ENCODE measurements at regions not wholly inside any gene's neighbourhood (a gene's known extent, or its start where the extent isn't known, plus 50 kb on each side); places are given as distances from the start of the nearest gene placed in this dataset.
"Not testable (repeated sequence)": the region's sequence is repeated elsewhere in the genome, so short reads cannot be mapped to it uniquely, and the experiment has no call there.

GRCh38 chr2:87542599-87543174 lies 205.2 kb upstream of the PLGLB2 start:
- DNase-seq (ENCODE audit: low read depth) = not testable (repeated sequence)

DNA sequence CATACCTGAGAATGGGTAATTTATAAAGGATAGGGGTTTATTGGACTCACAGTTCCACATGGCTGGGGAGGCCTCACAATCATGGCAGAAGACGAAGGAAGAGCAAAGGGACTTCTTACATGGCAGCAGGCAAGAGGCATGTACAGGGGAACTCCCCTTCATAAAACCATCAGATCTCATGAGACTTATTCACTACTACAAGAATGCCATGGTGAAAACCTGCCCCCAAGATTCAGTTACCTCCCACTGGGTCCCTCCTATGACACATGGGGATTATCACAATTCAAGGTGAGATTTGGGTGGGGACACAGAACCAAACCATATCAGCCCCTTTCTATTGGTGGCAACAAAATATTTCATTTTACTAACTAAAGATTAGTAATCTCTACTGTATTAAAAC lies 204.1 kb upstream of the PLGLB2 start:
- DNase-seq (ENCODE audit: low read depth) = not testable (repeated sequence)

DNA sequence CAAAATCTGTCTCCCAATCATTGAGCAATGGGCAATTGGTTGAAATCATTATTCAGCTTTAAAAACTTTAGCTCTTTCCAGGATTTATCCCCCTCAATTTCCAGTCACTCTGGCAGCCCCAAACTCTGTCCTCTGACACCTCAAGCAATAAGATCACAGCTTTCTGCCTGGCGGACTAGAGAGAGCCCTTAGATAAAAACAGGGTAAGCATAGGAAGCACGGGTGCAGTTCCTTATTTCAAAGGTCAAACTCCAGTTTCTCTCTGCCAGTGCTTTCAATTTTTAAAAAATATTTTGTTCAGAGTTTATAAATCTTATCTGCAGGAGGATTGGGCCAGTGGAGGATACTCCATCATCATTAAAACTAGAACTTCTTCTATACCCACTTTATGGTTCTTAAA lies 200.8 kb upstream of the PLGLB2 start:
- DNase-seq (ENCODE audit: low read depth) = not testable (repeated sequence)

DNA sequence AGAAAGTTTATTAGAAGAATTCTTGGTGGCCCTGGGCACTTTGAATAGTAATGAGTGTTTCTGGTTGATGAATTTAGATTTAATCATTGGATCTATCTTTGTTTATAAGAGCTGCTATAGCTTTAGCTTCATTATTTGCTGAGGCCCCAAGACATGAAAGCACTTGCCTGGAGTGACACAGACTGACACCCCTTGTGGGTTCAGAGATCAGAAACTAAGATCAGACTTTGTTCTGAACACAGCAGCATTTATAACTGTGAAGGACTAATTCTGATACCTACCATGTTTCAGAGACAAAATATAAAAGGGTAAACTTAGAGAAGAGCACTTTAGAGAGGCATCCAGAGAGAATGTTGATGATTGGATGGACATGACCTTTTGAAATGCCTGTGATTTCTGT lies 199.9 kb upstream of the PLGLB2 start:
- DNase-seq (ENCODE audit: low read depth) = not testable (repeated sequence)

GRCh38 chr2:87548681-87549536 lies 199.0 kb upstream of the PLGLB2 start:
- DNase-seq (ENCODE audit: low read depth) = not testable (repeated sequence)

GRCh38 chr2:87549561-87550202 lies 198.2 kb upstream of the PLGLB2 start:
- DNase-seq (ENCODE audit: low read depth) = not testable (repeated sequence)

DNA sequence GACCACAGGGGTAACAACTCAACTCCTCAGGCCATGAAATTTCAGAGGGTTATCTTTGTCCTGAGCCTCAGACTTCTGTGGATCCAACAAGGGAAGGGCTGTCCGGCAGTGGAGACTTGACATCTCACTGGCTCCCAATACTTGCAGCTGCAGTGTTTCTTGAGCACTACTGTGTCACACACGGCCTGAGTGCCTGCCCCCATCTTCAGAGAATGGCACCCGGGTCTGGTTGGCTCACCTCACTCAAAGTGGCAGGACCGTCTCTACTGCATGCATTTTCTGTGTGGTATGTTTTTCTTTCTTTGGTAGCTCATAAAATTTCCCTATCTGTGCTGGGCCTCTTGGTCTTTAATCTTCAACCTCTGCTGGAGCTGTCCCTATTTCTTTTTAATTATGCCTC lies 193.2 kb upstream of the PLGLB2 start:
- DNase-seq (ENCODE audit: low read depth) = not testable (repeated sequence)

- not testable (repeated sequence) for DNase-seq (ENCODE audit: low read depth)
Measured at GRCh38 chr2:87555082-87555481, 192.8 kb upstream of the PLGLB2 start.

DNA sequence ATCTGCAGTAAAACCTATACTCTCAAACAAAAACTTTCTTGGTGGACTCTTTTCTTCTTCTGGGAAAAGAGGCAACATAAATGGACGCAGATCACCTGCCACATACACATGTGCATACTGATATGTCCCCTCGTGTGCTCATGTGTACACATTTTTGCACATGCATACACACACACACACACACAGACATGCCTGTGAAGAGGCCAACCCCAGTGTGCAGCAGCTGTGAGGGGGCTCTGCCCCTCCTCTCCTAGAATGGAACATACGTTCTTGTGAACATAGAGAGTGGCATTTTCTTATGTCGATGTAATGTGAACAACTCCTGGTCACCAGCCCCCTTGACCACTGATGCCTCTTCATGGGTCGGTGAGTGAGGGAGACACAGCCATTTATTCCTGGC lies 188.9 kb upstream of the PLGLB2 start:
- DNase-seq (ENCODE audit: low read depth) = not testable (repeated sequence)

GRCh38 chr2:87559735-87560134 lies 188.2 kb upstream of the PLGLB2 start:
- not testable (repeated sequence) for DNase-seq (ENCODE audit: low read depth)

GRCh38 chr2:87565116-87565515 lies 182.8 kb upstream of the PLGLB2 start:
- DNase-seq (ENCODE audit: low read depth) = not testable (repeated sequence)

GRCh38 chr2:87566531-87566930 lies 181.4 kb upstream of the PLGLB2 start:
- not testable (repeated sequence) for DNase-seq (ENCODE audit: low read depth)

DNA sequence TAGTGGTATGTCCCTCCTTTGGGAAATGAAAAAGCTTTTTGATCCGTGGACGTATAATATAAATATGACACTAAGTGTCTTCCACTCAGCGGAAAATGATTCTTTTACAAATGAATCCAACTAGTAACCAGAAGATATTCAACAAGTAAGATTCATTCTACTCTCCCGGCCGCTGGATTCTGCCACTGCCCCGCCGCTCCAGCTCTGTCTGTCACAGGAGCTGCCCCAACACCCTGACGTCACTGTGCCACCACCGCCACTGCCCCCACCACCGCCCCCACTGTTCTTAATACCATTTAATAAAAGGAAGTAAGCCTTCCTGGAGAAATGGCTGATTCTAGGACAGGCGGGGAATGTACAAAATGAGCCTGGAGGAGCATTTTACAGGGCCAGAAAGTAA lies 180.8 kb upstream of the PLGLB2 start:
- not testable (repeated sequence) for DNase-seq (ENCODE audit: low read depth)

GRCh38 chr2:87567912-87568311 lies 180.0 kb upstream of the PLGLB2 start:
- not testable (repeated sequence) for DNase-seq (ENCODE audit: low read depth)

DNA sequence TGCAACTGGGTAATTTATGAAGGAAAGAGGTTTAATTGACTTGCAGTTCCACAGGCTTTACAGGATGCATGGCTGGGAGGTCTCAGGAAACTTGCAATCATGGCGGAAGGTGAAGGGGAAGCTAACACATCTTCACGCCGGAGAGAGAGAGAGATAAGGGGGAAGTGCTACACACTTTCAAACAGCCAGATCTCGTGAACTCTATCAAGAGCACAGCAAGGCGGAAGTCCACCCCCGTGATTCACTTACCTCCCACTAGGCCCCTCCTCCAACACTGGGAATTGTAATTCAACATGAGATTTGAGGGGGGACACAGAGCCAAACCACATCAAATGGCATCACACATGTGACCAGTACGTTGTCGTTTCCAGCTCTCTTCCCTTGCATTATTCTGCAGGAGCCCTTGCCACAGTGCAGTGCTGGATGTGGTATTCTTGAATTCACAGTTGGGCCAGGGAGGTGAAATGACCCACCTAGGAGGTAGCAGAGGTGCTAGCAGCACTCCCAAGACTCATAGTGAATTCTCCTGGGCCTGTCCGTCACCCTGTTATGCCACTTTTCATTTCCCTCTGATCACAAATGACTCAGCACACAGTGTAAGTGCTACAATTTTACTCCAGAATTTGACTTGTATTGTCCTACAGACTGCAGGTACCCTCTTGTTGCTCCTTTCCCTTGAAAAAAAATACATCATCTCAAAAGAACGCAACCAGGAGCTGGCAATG lies 179.2 kb upstream of the PLGLB2 start:
- not testable (repeated sequence) for DNase-seq (ENCODE audit: low read depth)

GRCh38 chr2:87569689-87570397 lies 178.0 kb upstream of the PLGLB2 start:
- not testable (repeated sequence) for DNase-seq (ENCODE audit: low read depth)

DNA sequence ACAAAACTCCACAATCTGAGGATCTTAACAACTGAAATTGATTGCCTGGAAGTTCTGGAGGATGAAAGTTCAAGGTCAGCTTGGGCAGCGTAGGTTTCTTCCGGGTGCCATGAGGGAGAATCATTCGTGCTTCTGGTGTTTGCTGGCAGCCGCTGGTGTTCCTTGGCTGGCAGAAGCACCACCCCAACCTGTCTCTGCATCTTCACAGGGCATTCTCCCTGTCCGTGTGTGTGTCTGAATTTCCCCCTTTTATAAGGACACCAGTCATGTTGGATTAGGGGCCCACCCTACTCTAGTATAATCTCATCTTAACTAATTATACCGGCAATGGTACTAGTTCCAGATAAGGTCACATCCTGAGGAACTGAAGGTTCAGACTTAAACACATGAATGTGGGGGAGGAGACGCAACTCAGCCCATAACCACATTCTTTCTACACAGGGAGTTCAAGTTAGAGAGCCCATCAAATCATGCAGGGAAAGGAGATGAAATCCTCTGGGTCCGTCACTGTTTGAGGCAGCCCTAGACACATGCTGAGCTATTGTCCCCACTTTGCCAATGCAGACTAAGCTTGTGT lies 175.9 kb upstream of the PLGLB2 start:
- not testable (repeated sequence) for DNase-seq (ENCODE audit: low read depth)

DNA sequence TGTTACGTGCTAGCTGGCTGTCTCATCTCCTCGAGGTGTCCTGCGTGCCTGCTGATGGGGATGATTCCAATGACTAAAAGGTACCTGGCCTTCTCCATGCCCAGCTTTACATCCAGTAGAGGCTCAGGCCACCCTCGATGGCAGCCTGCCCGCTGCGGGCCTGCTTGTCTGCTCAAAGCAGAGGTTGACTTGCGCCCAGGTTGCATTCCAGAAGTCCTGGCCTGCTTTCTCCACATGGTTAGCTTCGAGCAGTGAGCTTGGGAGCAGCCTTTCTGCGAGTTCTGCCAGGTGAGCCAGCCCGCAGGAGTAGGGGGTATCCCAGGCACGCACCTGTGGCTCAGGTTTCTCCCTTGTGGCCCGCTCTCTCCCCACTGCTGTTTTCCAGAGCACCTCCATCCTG lies 175.0 kb upstream of the PLGLB2 start:
- not testable (repeated sequence) for DNase-seq (ENCODE audit: low read depth)

DNA sequence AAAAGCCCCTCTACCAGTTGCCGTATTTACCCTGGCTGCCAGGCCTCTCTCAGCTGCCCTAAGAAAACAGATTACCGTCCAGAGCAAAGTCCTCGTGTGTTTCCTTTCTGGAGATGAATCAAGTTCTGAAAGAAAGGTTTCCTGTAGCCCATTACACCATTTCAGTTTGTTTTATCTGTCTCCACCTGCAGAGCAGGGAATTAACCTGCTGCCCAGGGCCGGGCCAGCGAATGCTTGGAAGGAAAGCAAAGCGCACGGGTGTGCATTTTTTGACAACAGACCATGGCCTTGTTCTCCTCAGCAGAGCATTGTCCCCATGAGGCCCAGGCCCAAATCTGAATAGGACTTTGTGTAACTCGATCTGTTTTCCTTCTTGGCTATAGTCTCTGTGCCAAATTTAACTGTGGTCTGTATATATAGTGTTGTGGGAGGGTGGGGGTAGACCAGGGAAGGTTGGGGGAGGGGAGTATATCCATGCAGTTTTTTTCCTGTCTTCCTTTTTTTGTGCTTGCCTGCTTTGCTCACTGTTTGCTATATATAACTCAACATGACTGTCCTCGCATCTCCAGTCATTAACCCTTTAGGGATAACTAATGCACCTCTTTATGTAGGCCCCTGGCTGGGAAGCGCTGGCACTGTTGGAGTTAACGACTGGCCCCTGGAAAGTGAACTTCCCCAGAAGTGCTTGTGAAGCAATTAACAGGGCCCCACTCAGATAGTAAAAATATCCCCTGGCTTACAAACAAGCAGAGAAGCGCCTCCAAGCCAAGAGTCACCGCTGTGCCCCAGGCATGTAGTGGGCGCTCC lies 174.3 kb upstream of the PLGLB2 start:
- DNase-seq (ENCODE audit: low read depth) = not testable (repeated sequence)
